HG03469 (cell line): ENCODE measurements at regions not wholly inside any gene's neighbourhood (a gene's known extent, or its start where the extent isn't known, plus 50 kb on each side); places are given as distances from the start of the nearest gene placed in this dataset.

ENCODE experiments used
- ATAC-seq: cut with Tn5 transposase; IDR thresholded peaks from one replicate; pipeline ENCODE4 v1.9.1; 2021; ENCODE audit warnings: mild to moderate bottlenecking, moderate library complexity, moderate number of reproducible peaks; ENCODE audit not compliant: unreplicated experiment

GRCh38 chr1:234667600-234668576 is 57.9 kb upstream of the IRF2BP2 start:
- no peak for ATAC-seq

GRCh38 chr1:234666761-234667160 is 56.8 kb upstream of the IRF2BP2 start:
- no peak for ATAC-seq

- no peak for ATAC-seq
Observed at GRCh38 chr1:234665975-234666605, 56.1 kb upstream of the IRF2BP2 start.

- ATAC-seq = no peak
Observed at GRCh38 chr1:234662148-234662547, 52.2 kb upstream of the IRF2BP2 start.

- ATAC-seq = no peak
Observed at GRCh38 chr1:234661317-234661928, 51.4 kb upstream of the IRF2BP2 start.

- ATAC-seq = no peak
Observed at GRCh38 chr1:234660536-234661316, 50.7 kb upstream of the IRF2BP2 start.
